ENCODE measurements at regions not wholly inside any gene's neighbourhood (a gene's known extent, or its start where the extent isn't known, plus 50 kb on each side); places are given as distances from the start of the nearest gene placed in this dataset.

DNA sequence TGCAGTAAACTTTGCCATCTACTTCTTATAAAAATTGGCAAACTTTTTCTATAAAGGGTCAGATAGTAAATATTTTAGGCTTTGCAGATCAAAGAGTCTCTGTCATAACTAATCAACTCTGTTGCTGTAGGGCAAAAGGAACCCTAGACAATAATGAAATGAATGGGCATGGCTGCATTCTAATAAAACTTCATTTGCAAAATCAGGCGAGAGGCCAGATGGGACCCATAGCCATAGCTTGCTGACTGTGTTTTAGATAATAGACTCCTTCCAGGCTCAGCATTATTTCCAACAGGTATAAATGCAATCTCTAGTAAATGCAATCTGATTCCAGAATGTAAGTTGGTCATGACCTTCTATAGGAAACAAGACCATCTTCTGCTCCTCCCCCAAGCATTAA lies 490.7 kb downstream of the TOX3 start:
- TF ChIP-seq RFX5 (IDR thresholded peaks at IDR 0.05; ENCODE audit: low read depth, low read length): no peak
- TF ChIP-seq, protein P1, sequence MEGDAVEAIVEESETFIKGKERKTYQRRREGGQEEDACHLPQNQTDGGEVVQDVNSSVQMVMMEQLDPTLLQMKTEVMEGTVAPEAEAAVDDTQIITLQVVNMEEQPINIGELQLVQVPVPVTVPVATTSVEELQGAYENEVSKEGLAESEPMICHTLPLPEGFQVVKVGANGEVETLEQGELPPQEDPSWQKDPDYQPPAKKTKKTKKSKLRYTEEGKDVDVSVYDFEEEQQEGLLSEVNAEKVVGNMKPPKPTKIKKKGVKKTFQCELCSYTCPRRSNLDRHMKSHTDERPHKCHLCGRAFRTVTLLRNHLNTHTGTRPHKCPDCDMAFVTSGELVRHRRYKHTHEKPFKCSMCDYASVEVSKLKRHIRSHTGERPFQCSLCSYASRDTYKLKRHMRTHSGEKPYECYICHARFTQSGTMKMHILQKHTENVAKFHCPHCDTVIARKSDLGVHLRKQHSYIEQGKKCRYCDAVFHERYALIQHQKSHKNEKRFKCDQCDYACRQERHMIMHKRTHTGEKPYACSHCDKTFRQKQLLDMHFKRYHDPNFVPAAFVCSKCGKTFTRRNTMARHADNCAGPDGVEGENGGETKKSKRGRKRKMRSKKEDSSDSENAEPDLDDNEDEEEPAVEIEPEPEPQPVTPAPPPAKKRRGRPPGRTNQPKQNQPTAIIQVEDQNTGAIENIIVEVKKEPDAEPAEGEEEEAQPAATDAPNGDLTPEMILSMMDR (conservative IDR thresholded peaks at IDR 0.05; ENCODE audit: low read depth, low read length): no peak
- no peak for TF ChIP-seq RCOR1 (IDR thresholded peaks at IDR 0.05; ENCODE audit: insufficient replicate concordance, low read length)
- no peak for TF ChIP-seq POLR2A (IDR thresholded peaks at IDR 0.05; ENCODE audit: low read depth, low read length)
- TF ChIP-seq CEBPB (IDR thresholded peaks at IDR 0.05; ENCODE audit: low read depth, low read length): no peak
- no peak for TF ChIP-seq MAFK (IDR thresholded peaks at IDR 0.05; ENCODE audit: low read depth, low read length)
- no peak for TF ChIP-seq FOS (IDR thresholded peaks at IDR 0.05; ENCODE audit: low read depth, low read length)
- TF ChIP-seq, protein P2, sequence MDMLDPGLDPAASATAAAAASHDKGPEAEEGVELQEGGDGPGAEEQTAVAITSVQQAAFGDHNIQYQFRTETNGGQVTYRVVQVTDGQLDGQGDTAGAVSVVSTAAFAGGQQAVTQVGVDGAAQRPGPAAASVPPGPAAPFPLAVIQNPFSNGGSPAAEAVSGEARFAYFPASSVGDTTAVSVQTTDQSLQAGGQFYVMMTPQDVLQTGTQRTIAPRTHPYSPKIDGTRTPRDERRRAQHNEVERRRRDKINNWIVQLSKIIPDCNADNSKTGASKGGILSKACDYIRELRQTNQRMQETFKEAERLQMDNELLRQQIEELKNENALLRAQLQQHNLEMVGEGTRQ (IDR thresholded peaks at IDR 0.05; ENCODE audit: low read depth, low read length): no peak
- TF ChIP-seq MAZ (IDR thresholded peaks at IDR 0.05; ENCODE audit: borderline replicate concordance, low read depth, low read length): no peak
- no peak for TF ChIP-seq CHD1 (IDR thresholded peaks at IDR 0.05; ENCODE audit: low read depth, low read length)
- no peak for TF ChIP-seq SMC3 (IDR thresholded peaks at IDR 0.05; ENCODE audit: low read depth, low read length)

Measured in IMR-90 (cell line).